ENCODE measurements at regions not wholly inside any gene's neighbourhood (a gene's known extent, or its start where the extent isn't known, plus 50 kb on each side); places are given as distances from the start of the nearest gene placed in this dataset.
"Not testable (repeated sequence)": the region's sequence is repeated elsewhere in the genome, so short reads cannot be mapped to it uniquely, and the experiment has no call there.

DNA sequence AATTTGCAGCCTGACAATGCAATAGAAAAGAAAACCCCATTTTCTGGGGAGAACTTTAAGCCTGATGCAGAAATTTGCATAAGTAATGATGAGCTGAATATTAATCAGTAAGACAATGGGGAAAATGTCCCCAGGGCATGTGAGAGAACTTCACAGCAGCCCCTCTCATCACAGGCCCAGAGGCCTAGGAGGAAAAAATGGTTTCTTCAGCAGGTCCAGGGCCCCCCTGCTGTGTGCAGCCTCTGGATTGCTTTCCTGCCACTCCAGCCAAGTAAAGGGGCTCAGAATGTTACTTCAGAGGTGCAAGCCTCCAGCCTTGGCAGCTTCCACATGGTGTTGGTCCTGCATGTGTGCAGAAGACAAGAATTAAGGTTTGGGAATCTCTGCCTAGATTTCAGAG, 900.3 kb upstream of the ROBO1 start:
- no peak overlapping the region for H3K27ac ChIP-seq
- TF ChIP-seq, protein P1, sequence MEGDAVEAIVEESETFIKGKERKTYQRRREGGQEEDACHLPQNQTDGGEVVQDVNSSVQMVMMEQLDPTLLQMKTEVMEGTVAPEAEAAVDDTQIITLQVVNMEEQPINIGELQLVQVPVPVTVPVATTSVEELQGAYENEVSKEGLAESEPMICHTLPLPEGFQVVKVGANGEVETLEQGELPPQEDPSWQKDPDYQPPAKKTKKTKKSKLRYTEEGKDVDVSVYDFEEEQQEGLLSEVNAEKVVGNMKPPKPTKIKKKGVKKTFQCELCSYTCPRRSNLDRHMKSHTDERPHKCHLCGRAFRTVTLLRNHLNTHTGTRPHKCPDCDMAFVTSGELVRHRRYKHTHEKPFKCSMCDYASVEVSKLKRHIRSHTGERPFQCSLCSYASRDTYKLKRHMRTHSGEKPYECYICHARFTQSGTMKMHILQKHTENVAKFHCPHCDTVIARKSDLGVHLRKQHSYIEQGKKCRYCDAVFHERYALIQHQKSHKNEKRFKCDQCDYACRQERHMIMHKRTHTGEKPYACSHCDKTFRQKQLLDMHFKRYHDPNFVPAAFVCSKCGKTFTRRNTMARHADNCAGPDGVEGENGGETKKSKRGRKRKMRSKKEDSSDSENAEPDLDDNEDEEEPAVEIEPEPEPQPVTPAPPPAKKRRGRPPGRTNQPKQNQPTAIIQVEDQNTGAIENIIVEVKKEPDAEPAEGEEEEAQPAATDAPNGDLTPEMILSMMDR (conservative IDR thresholded peaks at IDR 0.05), result no peak
- no peak for TF ChIP-seq ZFX (IDR thresholded peaks at IDR 0.05)

DNA sequence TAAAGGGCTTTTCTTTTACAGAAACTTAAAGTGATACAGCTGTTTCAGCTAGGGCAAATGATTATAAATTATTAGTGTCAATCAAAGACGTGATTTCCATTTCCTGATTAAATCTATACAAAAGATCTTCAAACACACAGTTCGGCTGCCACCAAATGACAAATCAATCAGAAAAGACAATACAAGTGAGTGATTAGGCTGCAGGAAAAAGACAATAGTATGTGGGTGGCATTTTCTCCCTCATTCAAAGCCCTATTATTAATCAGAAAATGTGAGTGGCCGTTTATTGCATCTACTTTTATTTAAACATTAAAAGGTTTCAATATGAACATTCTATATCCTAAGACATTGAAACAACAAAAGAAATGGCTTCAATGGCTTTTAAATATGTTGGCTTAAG, 895.6 kb upstream of the ROBO1 start:
- H3K27ac ChIP-seq, result no peak overlapping the region
- TF ChIP-seq, protein P1 (conservative IDR thresholded peaks at IDR 0.05), result no peak
- TF ChIP-seq ZFX (IDR thresholded peaks at IDR 0.05), result no peak

DNA sequence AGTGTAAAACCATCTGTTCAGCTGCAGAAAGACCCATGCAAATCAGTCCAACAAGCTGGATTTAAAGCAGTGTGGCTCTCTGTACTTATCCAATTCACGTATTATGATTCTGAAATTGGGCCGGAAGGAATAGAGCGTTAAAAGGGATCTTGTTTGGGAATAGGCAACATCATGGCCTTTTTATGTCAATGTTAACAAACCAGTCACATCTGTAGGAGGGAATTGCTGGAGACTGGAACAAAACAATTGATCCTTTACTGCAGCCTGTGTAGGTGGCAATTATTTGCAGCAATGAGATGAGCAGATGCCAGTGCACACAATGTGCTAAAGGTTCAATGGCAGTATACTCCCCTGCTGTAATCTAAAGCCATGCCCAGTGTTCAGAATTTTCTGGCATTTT, 887.4 kb upstream of the ROBO1 start:
- no peak overlapping the region for H3K27ac ChIP-seq
- TF ChIP-seq ZFX (IDR thresholded peaks at IDR 0.05), result no peak
- TF ChIP-seq, protein P1 (conservative IDR thresholded peaks at IDR 0.05), result no peak

DNA sequence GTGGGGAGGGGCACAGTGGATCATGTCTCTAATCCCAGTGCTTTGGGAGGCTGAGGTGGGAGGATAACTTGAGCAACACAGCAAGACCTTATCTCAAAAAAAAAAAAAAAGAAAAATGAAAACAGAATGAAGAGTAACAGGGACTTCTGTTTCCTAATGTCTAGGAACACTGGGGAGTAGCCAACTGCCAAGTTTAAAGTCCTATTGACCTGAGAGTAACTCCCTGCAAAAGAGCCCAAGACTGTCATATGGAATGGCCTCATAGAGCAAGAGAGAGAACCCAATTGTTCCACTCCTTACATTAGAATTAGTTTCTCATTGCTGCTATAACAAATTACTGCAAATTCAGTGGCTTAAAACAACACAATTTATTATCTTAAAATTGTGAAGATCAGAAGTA, 881.4 kb upstream of the ROBO1 start:
- TF ChIP-seq, protein P1 (conservative IDR thresholded peaks at IDR 0.05), result no peak
- no peak for TF ChIP-seq ZFX (IDR thresholded peaks at IDR 0.05)
- H3K27ac ChIP-seq, result no peak overlapping the region

DNA sequence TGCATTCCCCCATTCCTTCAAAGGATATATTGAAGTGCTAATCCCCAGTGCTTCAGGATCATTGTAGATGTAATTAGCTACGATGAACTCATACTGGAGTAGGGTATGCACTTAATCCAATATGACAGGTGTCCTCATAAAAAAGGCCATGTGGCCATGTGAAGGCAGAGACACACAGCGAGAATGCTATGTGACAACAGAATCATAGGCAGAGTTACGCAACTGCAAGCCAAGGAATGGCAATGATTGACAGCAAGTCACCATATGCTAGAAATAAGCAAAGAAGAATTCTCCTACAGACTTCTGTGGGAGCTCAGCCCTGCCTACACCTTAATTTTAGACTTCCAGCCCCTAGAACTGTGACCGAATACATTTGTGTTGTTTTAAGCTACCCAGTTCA, 875.6 kb upstream of the ROBO1 start:
- H3K27ac ChIP-seq, result no peak overlapping the region
- TF ChIP-seq ZFX (IDR thresholded peaks at IDR 0.05), result no peak
- TF ChIP-seq, protein P1 (conservative IDR thresholded peaks at IDR 0.05), result no peak

DNA sequence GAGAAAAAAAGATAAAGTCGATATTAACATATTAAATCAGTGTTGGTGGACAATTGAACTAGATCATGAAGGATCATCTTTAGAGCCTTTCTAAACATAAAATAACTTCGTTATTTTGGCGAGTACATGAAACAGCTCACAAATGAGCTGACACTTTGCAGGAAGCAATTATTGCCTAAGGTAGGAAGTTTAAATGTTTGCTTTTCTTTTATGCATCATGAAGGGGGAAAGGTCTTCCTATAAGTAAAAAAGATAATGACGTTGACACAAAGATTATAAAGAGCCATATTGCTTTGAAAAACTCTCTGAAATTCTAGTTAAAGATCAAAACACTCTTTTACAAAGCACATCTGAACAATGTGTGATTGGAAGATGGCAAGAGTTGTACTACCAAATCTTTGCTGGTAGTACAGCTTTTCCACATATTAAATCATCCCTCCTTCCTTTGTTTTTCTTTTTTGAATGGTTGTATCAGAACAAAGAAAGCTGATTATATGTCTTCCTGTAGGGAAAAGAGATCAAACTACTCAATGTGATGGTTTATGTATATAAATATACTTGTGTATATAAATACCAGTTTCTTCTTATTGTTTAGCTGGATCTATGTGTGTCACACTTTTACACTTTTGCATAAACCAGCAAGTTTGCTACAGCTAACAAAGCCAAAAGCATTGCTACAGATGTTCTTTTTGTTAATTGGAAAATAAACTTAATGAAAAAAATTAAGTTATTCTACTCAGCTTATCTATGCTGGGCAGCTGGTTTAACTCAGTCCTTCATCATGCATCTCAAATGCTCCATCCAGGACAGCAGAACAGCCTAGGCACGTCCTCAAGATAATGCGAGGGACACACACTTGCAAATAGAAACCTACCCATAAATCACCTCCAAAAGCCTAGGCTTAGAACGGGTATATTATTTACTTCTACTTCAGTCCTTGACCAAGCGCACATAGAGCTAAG, 850.8 kb upstream of the ROBO1 start:
- TF ChIP-seq ZFX (IDR thresholded peaks at IDR 0.05), result no peak
- TF ChIP-seq, protein P1 (conservative IDR thresholded peaks at IDR 0.05), result no peak
- H3K27ac ChIP-seq, result no peak overlapping the region

DNA sequence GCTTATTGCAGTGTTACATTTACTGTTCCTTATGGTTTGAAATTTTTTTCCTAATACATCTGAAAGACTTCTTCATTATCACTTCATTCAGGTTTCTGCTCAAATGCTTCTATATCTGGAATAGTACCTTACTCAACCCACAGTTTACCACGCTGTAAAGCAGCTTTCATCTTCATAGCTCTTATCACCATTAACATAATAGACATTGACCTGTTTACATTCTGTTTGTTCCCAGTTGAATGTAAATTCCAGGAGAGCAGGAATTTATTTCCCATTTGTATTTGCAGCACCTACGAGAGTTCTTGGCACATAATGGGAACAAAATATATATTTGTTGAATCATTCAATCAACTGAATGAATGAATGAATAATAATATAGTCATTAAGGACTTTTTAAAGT, 844.6 kb upstream of the ROBO1 start:
- no peak for TF ChIP-seq ZFX (IDR thresholded peaks at IDR 0.05)
- TF ChIP-seq, protein P1 (conservative IDR thresholded peaks at IDR 0.05), result no peak
- no peak overlapping the region for H3K27ac ChIP-seq

DNA sequence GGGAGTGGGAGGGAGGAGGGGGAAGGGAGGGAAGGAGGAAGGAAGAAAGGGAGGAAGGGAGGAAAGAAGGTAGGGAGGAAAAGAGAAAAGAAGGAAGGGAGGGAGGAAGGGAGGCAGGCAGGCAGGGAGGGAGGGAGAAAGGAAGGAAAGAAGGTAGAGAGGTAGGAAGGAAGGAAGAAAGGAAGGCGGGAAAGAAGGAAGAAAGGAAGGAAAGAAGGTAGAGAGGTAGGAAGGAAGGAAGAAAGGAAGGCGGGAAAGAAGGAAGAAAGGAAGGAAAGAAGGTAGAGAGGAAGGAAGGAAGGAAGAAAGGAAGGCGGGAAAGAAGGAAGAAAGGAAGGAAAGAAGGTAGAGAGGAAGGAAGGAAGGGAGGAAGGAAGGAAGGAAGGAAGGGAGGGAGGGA, 840.3 kb upstream of the ROBO1 start:
- H3K27ac ChIP-seq, result not testable (repeated sequence)
